Vagina (tissue), 2 donors: ENCODE measurements at regions not wholly inside any gene's neighbourhood (a gene's known extent, or its start where the extent isn't known, plus 50 kb on each side); places are given as distances from the start of the nearest gene placed in this dataset.
"Not testable (repeated sequence)": the region's sequence is repeated elsewhere in the genome, so short reads cannot be mapped to it uniquely, and the experiment has no call there.

Source experiments
- DNase-seq, 2 donors: peaks; one replicate each; pipeline ENCODE4 v3.0.0-alpha.2; 2017; ENCODE audit errors: extremely low spot score in 2 of 2
- H3K27ac ChIP-seq: fragments of 200-600 bp; sonication (generic); one replicate; pipeline ENCODE4 v1.5.1; 2019
- H3K27me3 ChIP-seq: fragments of 200-600 bp; sonication (generic); one replicate; pipeline ENCODE4 v1.5.1; 2019
- H3K36me3 ChIP-seq, 2 donors: fragments of 200-600 bp; sonication (generic); one replicate each; pipeline ENCODE4 v1.5.1; 2017 to 2019
- H3K4me1 ChIP-seq: fragments of 200-600 bp; sonication (generic); one replicate; pipeline ENCODE4 v1.5.1; 2019
- H3K4me3 ChIP-seq, 2 donors: fragments of 200-600 bp; sonication (generic); 1 replicate in 1 of 2; 2 replicates in 1 of 2; pipeline ENCODE4 v1.5.1; 2016 to 2019
- H3K9me3 ChIP-seq: fragments of 200-600 bp; sonication (generic); one replicate; pipeline ENCODE4 v1.5.1; 2019
- CTCF ChIP-seq, 3 experiments: fragments of 450-650 bp in 2 of 3; fragments of 200-600 bp in 1 of 3; sonication (generic) in 1 of 3; IDR thresholded peaks; one replicate each; pipeline ENCODE4 v1.5.1; 2017 to 2019; ENCODE audit warnings: antibody characterized with exemption in 3 of 3, mild to moderate bottlenecking in 2 of 3, moderate library complexity in 2 of 3
- POLR2A ChIP-seq, 2 donors: fragments of 450-650 bp; IDR thresholded peaks; one replicate each; pipeline ENCODE4 v1.6.1; 2017; ENCODE audit warnings: antibody characterized with exemption in 2 of 2, mild to moderate bottlenecking in 2 of 2, moderate library complexity in 2 of 2
- POLR2AphosphoS5 ChIP-seq, 2 donors: sonication (generic); formaldehyde crosslinking; IDR thresholded peaks; one replicate each; pipeline ENCODE4 v1.9.0; 2017; ENCODE audit warnings: antibody characterized with exemption in 2 of 2, mild to moderate bottlenecking in 2 of 2, low read depth in 1 of 2; ENCODE audit not compliant: insufficient read depth in 1 of 2
- intact Hi-C: fragments of 100-400 bp; cut with DNase I; formaldehyde crosslinking; loops from one replicate; pipeline ENCODE4 v1.15.1; 2023

- intact Hi-C loops, result no loop called here
- no peaks in the 10 kb centered on the region for H3K9me3 ChIP-seq
Observed at GRCh38 chr2:195148004-195148403, 509.0 kb upstream of the SLC39A10 start.

GRCh38 chr2:195146761-195147541, 510.1 kb upstream of the SLC39A10 start:
- intact Hi-C loops, result no loop called here
- Histone ChIP-seq H3K27ac (no peak overlapping the region), H3K27me3 (no peaks in the 10 kb centered on the region), H3K4me1 (no peaks in the 10 kb centered on the region), H3K9me3 (no peaks in the 10 kb centered on the region), H3K4me3 (no peak overlapping the region), H3K36me3 (no peaks in the 10 kb centered on the region)
- no peak for DNase-seq
- TF ChIP-seq CTCF (IDR thresholded peaks at IDR 0.05) (no peak), POLR2A (IDR thresholded peaks at IDR 0.05) (no peak), POLR2AphosphoS5 (IDR thresholded peaks at IDR 0.05; ENCODE audit: insufficient read depth in 1 of 2, low read depth in 1 of 2) (no peak)

More at GRCh38 chr2:195148004-195148403, 509.0 kb upstream of the SLC39A10 start:
- H3K4me1 ChIP-seq, result no peaks in the 10 kb centered on the region
- no peak overlapping the region for H3K27ac ChIP-seq
- no peak for DNase-seq
- H3K4me3 ChIP-seq, result no peak overlapping the region
- H3K36me3 ChIP-seq, result no peaks in the 10 kb centered on the region
- no peaks in the 10 kb centered on the region for H3K27me3 ChIP-seq
- TF ChIP-seq POLR2AphosphoS5 (IDR thresholded peaks at IDR 0.05; ENCODE audit: insufficient read depth in 1 of 2, low read depth in 1 of 2), result no peak

DNA sequence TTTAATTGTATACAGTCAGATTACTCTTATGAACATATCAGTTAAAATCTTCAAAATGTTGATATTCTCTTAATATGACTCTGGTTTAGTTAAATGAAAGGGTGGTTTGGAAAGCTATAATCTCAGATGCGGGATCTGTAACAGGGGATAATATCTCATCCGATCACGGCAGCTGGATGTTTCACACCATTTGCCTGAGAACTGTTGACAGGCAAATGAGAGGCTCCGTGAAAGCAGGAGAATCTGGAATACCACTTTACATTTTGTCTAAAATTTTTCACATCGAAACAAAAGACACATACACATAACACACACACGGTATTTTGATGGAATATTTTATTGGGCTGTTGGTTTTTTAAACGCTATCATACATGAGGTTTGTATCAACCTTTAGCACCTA, 518.6 kb upstream of the SLC39A10 start:
- TF ChIP-seq CTCF (IDR thresholded peaks at IDR 0.05) (no peak), POLR2A (IDR thresholded peaks at IDR 0.05) (no peak), POLR2AphosphoS5 (IDR thresholded peaks at IDR 0.05; ENCODE audit: insufficient read depth in 1 of 2, low read depth in 1 of 2) (no peak)
- no peak overlapping the region for H3K4me3 ChIP-seq
- intact Hi-C loops, result no loop called here

GRCh38 chr2:195125889-195126288, 531.1 kb upstream of the SLC39A10 start:
- intact Hi-C loops, result not testable (repeated sequence)

More for the DNA sequence above, 518.6 kb upstream of the SLC39A10 start:
- Histone ChIP-seq H3K27me3 (no peaks in the 10 kb centered on the region), H3K27ac (no peak overlapping the region), H3K4me1 (no peaks in the 10 kb centered on the region), H3K9me3 (no peaks in the 10 kb centered on the region), H3K36me3 (no peaks in the 10 kb centered on the region)
- DNase-seq, result no peak

DNA sequence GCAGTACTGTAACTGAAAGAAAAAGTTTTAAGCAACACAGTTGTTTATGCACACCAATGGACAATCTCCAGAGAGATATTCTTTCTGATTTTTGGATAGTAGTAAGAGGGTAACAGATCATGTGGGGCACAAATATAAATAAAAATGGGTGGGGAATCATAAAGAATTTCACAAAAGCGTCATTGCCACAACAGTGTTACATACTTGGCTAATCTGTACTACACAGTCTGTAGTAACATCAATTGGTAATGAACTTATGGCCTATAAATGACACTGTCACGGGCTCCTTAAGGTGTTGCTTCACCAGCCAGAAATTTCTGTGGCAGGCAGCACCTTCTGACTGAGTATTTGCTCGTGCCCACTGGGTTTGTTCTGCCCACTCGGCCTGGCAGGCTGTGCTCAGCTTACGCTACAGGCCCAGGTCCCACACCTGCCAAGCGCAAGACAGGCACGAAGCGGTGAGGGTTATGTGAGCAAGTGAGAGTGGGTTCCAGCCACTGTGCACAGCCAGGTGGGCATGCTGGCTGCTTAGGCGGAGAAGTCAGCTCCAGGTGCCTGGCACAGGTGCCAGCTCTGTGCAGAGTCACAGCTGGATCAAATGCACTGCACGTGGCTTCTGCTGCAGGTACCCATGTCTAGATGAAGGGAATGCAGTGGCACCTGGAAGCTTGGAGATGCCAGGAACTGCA, 532.5 kb upstream of the SLC39A10 start:
- Histone ChIP-seq H3K27me3 (no peaks in the 10 kb centered on the region), H3K9me3 (no peaks in the 10 kb centered on the region), H3K27ac (no peak overlapping the region), H3K4me3 (no peak overlapping the region), H3K4me1 (no peaks in the 10 kb centered on the region), H3K36me3 (no peaks in the 10 kb centered on the region)
- intact Hi-C loops, result no loop called here
- DNase-seq, result no peak
- TF ChIP-seq POLR2A (IDR thresholded peaks at IDR 0.05) (no peak), CTCF (IDR thresholded peaks at IDR 0.05) (no peak), POLR2AphosphoS5 (IDR thresholded peaks at IDR 0.05; ENCODE audit: insufficient read depth in 1 of 2, low read depth in 1 of 2) (no peak)

More at GRCh38 chr2:195125889-195126288, 531.1 kb upstream of the SLC39A10 start:
- not testable (repeated sequence) for H3K27ac ChIP-seq, H3K36me3 ChIP-seq, H3K9me3 ChIP-seq, H3K4me1 ChIP-seq, DNase-seq, H3K4me3 ChIP-seq, H3K27me3 ChIP-seq

GRCh38 chr2:195122653-195123052, 534.4 kb upstream of the SLC39A10 start:
- Histone ChIP-seq H3K4me1 (no peaks in the 10 kb centered on the region), H3K27me3 (no peaks in the 10 kb centered on the region), H3K4me3 (no peak overlapping the region), H3K9me3 (no peaks in the 10 kb centered on the region), H3K36me3 (no peaks in the 10 kb centered on the region), H3K27ac (no peak overlapping the region)
- no peak for DNase-seq
- intact Hi-C loops, result no loop called here
- no peak for TF ChIP-seq CTCF (IDR thresholded peaks at IDR 0.05)
- TF ChIP-seq POLR2A (IDR thresholded peaks at IDR 0.05), result no peak
- no peak for TF ChIP-seq POLR2AphosphoS5 (IDR thresholded peaks at IDR 0.05; ENCODE audit: insufficient read depth in 1 of 2, low read depth in 1 of 2)
